ENCODE measurements at regions not wholly inside any gene's neighbourhood (a gene's known extent, or its start where the extent isn't known, plus 50 kb on each side); places are given as distances from the start of the nearest gene placed in this dataset. TPM values are rescaled to one million over a fixed set of nuclear protein-coding genes. Genes with fewer than 3 reads are reported as not detected.

- no peak for TF ChIP-seq REST (IDR thresholded peaks at IDR 0.05)
These were observed 53.7 kb upstream of the FAM98A start (continued) for GRCh38 chr2:33652830-33653229.

- H3K36me3 ChIP-seq (ENCODE audit: control insufficient read depth in 4 of 4, insufficient read depth in 3 of 4, low read depth in 1 of 4, low read length in 3 of 4), result no peaks in the 10 kb centered on the region
- no peak overlapping the region for H3K9ac ChIP-seq (ENCODE audit: low read depth in 1 of 2, low read length in 2 of 2)
- no peak overlapping the region for H3K27ac ChIP-seq (ENCODE audit: low read depth in 1 of 2, low read length in 2 of 2)
- WGBS, result 75% methylated on average over 1 of the region's 1 CpG
- DNase-seq (ENCODE audit: low spot score), result no peak
- H3K9me3 ChIP-seq (ENCODE audit: control insufficient read depth in 4 of 4, low read length in 3 of 4), result peaks cover 5 to 17% (median 6%) of the 10 kb centered on the region in 4 donors
- H3K4me1 ChIP-seq (ENCODE audit: control insufficient read depth in 4 of 4, insufficient read depth in 4 of 4, low read length in 3 of 4), result no peaks in the 10 kb centered on the region
- H3K4me3 ChIP-seq (ENCODE audit: low read depth in 1 of 3, low read length in 3 of 3), result no peak overlapping the region
- TF ChIP-seq HNF4A (conservative IDR thresholded peaks at IDR 0.05), result no peak
- no peak for TF ChIP-seq EGR1 (IDR thresholded peaks at IDR 0.05; ENCODE audit: low read depth in 2 of 2)
- no peak for TF ChIP-seq FOXA2 (IDR thresholded peaks at IDR 0.05)
- TF ChIP-seq GABPA (IDR thresholded peaks at IDR 0.05 in 1 of 2, conservative IDR thresholded peaks at IDR 0.05 in 1 of 2), result no peak
- TF ChIP-seq NR2F2 (IDR thresholded peaks at IDR 0.05), result no peak
- H3K27me3 ChIP-seq (ENCODE audit: control insufficient read depth in 4 of 4, insufficient read depth in 4 of 4, low read length in 3 of 4), result peaks cover 0 to 2% (median 0%) of the 10 kb centered on the region in 4 donors
These were observed 51.1 kb upstream of the FAM98A start for GRCh38 chr2:33650171-33650570.

Small RNAs in the stretch of these regions (small RNA-seq; reads per million reads assigned to genes)
- gene AC013442.1 (not detected), gene AC083939.1 (not detected), gene MIR548AD (not detected), gene RNU6-1117P (not detected)
